Brain microvascular endothelial cell (primary cell): ENCODE measurements at regions not wholly inside any gene's neighbourhood (a gene's known extent, or its start where the extent isn't known, plus 50 kb on each side); places are given as distances from the start of the nearest gene placed in this dataset.

Source experiments
- DNase-seq: peaks from one replicate; pipeline ENCODE4 v3.0.0-alpha.2; 2020
- H3K27ac ChIP-seq: fragments of 250-450 bp; sonication (Bioruptor Pico); 2 replicates; pipeline ENCODE4 v1.5.1; 2020; ENCODE audit warnings: mild to moderate bottlenecking, moderate library complexity
- H3K27me3 ChIP-seq: fragments of 250-450 bp; sonication (Bioruptor Pico); replicated peaks from 2 replicates; pipeline ENCODE4 v1.5.1; 2020; ENCODE audit warnings: mild to moderate bottlenecking
- H3K36me3 ChIP-seq: fragments of 250-450 bp; sonication (Bioruptor Pico); replicated peaks from 2 replicates; pipeline ENCODE4 v1.5.1; 2020; ENCODE audit warnings: mild to moderate bottlenecking
- H3K4me3 ChIP-seq: 2 replicates; pipeline ENCODE4 v1.5.1; 2011; ENCODE audit warnings: low read depth, mild to moderate bottlenecking, control low read depth, low read length, moderate library complexity
- CTCF ChIP-seq: IDR thresholded peaks from 2 replicates; pipeline ENCODE4 v1.5.1; 2011; ENCODE audit warnings: low read depth, mild to moderate bottlenecking, moderate library complexity, low read length, control low read depth, inconsistent platforms; ENCODE audit errors: missing control alignments
- in situ Hi-C: cut with HindIII; loops from 2 replicates; pipeline ENCODE4 v1.10.0; 2017; ENCODE audit warnings: low sequenced_read_pairs, low pct_ligation_motif_present

- peak; percentile 62 for DNase-seq
- no peak for TF ChIP-seq CTCF
- no peak overlapping the region for H3K4me3 ChIP-seq
- H3K27ac ChIP-seq, result peak overlapping the region; percentile 6
- H3K27me3 ChIP-seq, result no peaks in the 10 kb centered on the region
- in situ Hi-C loops, result no loop called here
- no peaks in the 10 kb centered on the region for H3K36me3 ChIP-seq
Observed at GRCh38 chr2:172285010-172285621, 142.3 kb upstream of the ITGA6 start.

GRCh38 chr2:172285760-172286159, 141.6 kb upstream of the ITGA6 start:
- DNase-seq, result no peak

GRCh38 chr2:172287190-172287589, 140.2 kb upstream of the ITGA6 start:
- DNase-seq, result no peak
- TF ChIP-seq CTCF, result no peak
- Histone ChIP-seq H3K36me3 (no peaks in the 10 kb centered on the region), H3K4me3 (no peak overlapping the region), H3K27me3 (no peaks in the 10 kb centered on the region), H3K27ac (no peak overlapping the region)
- in situ Hi-C loops, result no loop called here

More at GRCh38 chr2:172285760-172286159, 141.6 kb upstream of the ITGA6 start:
- H3K4me3 ChIP-seq, result no peak overlapping the region
- no peaks in the 10 kb centered on the region for H3K36me3 ChIP-seq
- no peaks in the 10 kb centered on the region for H3K27me3 ChIP-seq
- in situ Hi-C loops, result no loop called here
- H3K27ac ChIP-seq, result no peak overlapping the region
- no peak for TF ChIP-seq CTCF

- H3K4me3 ChIP-seq, result no peak overlapping the region
- H3K36me3 ChIP-seq, result no peaks in the 10 kb centered on the region
- no peak for DNase-seq
- no peak for TF ChIP-seq CTCF
- no peak overlapping the region for H3K27ac ChIP-seq
- in situ Hi-C loops, result no loop called here
- H3K27me3 ChIP-seq, result no peaks in the 10 kb centered on the region
Observed at GRCh38 chr2:172287605-172288315, 139.6 kb upstream of the ITGA6 start.

GRCh38 chr2:172288603-172289002, 138.8 kb upstream of the ITGA6 start:
- Histone ChIP-seq H3K27ac (no peak overlapping the region), H3K4me3 (no peak overlapping the region), H3K27me3 (no peaks in the 10 kb centered on the region), H3K36me3 (no peaks in the 10 kb centered on the region)
- no peak for TF ChIP-seq CTCF
- DNase-seq, result no peak
- in situ Hi-C loops, result no loop called here
